H9 (cell line): ENCODE measurements at regions not wholly inside any gene's neighbourhood (a gene's known extent, or its start where the extent isn't known, plus 50 kb on each side); places are given as distances from the start of the nearest gene placed in this dataset.

ENCODE experiments used
- DNase-seq: peaks from one replicate; pipeline ENCODE4 v3.0.0-alpha.2; 2017
- H2AFZ ChIP-seq: one replicate; pipeline ENCODE4 v1.6.1; 2013; ENCODE audit warnings: mild to moderate bottlenecking, low read length, control low read depth, moderate library complexity
- H2AK5ac ChIP-seq: 2 replicates; pipeline ENCODE4 v1.6.1; 2013; ENCODE audit warnings: low read length, control low read depth, mixed read lengths; ENCODE audit not compliant: insufficient read length
- H2BK120ac ChIP-seq: one replicate; pipeline ENCODE4 v1.6.1; 2013; ENCODE audit warnings: low read depth, mild to moderate bottlenecking, low read length, control low read depth, inconsistent platforms; ENCODE audit not compliant: poor library complexity, severe bottlenecking
- H2BK12ac ChIP-seq: 2 replicates; pipeline ENCODE4 v1.6.1; 2013; ENCODE audit warnings: low read length, control low read depth, mixed read lengths, low read depth; ENCODE audit not compliant: insufficient read length
- H2BK15ac ChIP-seq: 2 replicates; pipeline ENCODE4 v1.6.1; 2013; ENCODE audit warnings: low read depth, low read length, control low read depth
- H2BK20ac ChIP-seq: one replicate; pipeline ENCODE4 v1.6.1; 2013; ENCODE audit warnings: low read depth, mild to moderate bottlenecking, low read length, control low read depth, inconsistent platforms; ENCODE audit not compliant: poor library complexity, severe bottlenecking
- H2BK5ac ChIP-seq: 2 replicates; pipeline ENCODE4 v1.6.1; 2013; ENCODE audit warnings: low read length, control low read depth, mixed read lengths; ENCODE audit not compliant: insufficient read length
- H3K14ac ChIP-seq: 2 replicates; pipeline ENCODE4 v1.6.1; 2013; ENCODE audit warnings: low read length, control low read depth; ENCODE audit not compliant: insufficient read depth
- H3K18ac ChIP-seq: 2 replicates; pipeline ENCODE4 v1.6.1; 2013; ENCODE audit warnings: low read depth, mild to moderate bottlenecking, mixed read lengths, low read length, control low read depth; ENCODE audit not compliant: insufficient read length
- H3K23ac ChIP-seq: 2 replicates; pipeline ENCODE4 v1.6.1; 2013; ENCODE audit warnings: low read length, control low read depth, mixed read lengths, low read depth; ENCODE audit not compliant: insufficient read length
- H3K23me2 ChIP-seq: 2 replicates; pipeline ENCODE4 v1.6.1; 2013; ENCODE audit warnings: low read depth, mild to moderate bottlenecking, mixed read lengths, low read length, control low read depth; ENCODE audit not compliant: insufficient read length, poor library complexity, severe bottlenecking
- H3K27ac ChIP-seq: 2 replicates; pipeline ENCODE4 v1.5.1; 2013; ENCODE audit warnings: low read length, control low read depth, mixed read lengths, low read depth; ENCODE audit not compliant: insufficient read length
- H3K27me3 ChIP-seq: 2 replicates; pipeline ENCODE4 v1.6.1; 2013; ENCODE audit warnings: low read length, control low read depth, inconsistent platforms; ENCODE audit not compliant: insufficient read depth
- H3K4ac ChIP-seq: 2 replicates; pipeline ENCODE4 v1.6.1; 2013; ENCODE audit warnings: low read depth, mild to moderate bottlenecking, control low read depth, inconsistent platforms, low read length, moderate library complexity
- H3K4me1 ChIP-seq: 2 replicates; pipeline ENCODE4 v1.6.1; 2013; ENCODE audit warnings: low read length, control low read depth, inconsistent platforms; ENCODE audit not compliant: insufficient read depth
- H3K4me2 ChIP-seq: 2 replicates; pipeline ENCODE4 v1.6.1; 2013; ENCODE audit warnings: low read length, control low read depth, mixed read lengths; ENCODE audit not compliant: insufficient read length, insufficient read depth
- H3K56ac ChIP-seq: 2 replicates; pipeline ENCODE4 v1.6.1; 2013; ENCODE audit warnings: low read depth, mild to moderate bottlenecking, mixed read lengths, low read length, control low read depth; ENCODE audit not compliant: insufficient read length
- H3K79me1 ChIP-seq: 2 replicates; pipeline ENCODE4 v1.6.1; 2013; ENCODE audit warnings: low read depth, mild to moderate bottlenecking, moderate library complexity, low read length, control low read depth, inconsistent platforms; ENCODE audit not compliant: insufficient read depth, poor library complexity, severe bottlenecking
- H3K79me2 ChIP-seq: 2 replicates; pipeline ENCODE4 v1.6.1; 2013; ENCODE audit warnings: low read length, control low read depth, inconsistent platforms; ENCODE audit not compliant: insufficient read depth
- H3K9ac ChIP-seq: 2 replicates; pipeline ENCODE4 v1.6.1; 2013; ENCODE audit warnings: low read length, control low read depth, mixed read lengths; ENCODE audit not compliant: insufficient read length; ENCODE audit errors: extremely low read depth
- H3K9me3 ChIP-seq: one replicate; pipeline ENCODE4 v1.6.1; 2013; ENCODE audit warnings: low read depth, low read length, inconsistent platforms; ENCODE audit not compliant: control insufficient read depth
- H3T11ph ChIP-seq: one replicate; pipeline ENCODE4 v1.6.1; 2013; ENCODE audit warnings: mild to moderate bottlenecking, low read length, control low read depth, inconsistent platforms
- H4K20me1 ChIP-seq: one replicate; pipeline ENCODE4 v1.6.1; 2013; ENCODE audit not compliant: control insufficient read depth, insufficient read length, insufficient read depth
- H4K5ac ChIP-seq: 2 replicates; pipeline ENCODE4 v1.6.1; 2013; ENCODE audit warnings: low read depth, mild to moderate bottlenecking, mixed read lengths, low read length, control low read depth; ENCODE audit not compliant: insufficient read length
- H4K8ac ChIP-seq: replicated peaks from 2 replicates; pipeline ENCODE4 v1.6.1; 2013; ENCODE audit warnings: low read length, control low read depth, mixed read lengths, low read depth; ENCODE audit not compliant: insufficient read length
- H4K91ac ChIP-seq: 2 replicates; pipeline ENCODE4 v1.6.1; 2013; ENCODE audit warnings: low read depth, mild to moderate bottlenecking, moderate library complexity, mixed read lengths, low read length, control low read depth; ENCODE audit not compliant: insufficient read length
- H3K27ac Mint-ChIP-seq, 3 experiments: 2 replicates in 2 of 3; 3 replicates in 1 of 3; pipeline ENCODE4 v1.8.0; 2020 to 2021; ENCODE audit warnings: mixed read lengths in 3 of 3, mild to moderate bottlenecking in 1 of 3, moderate library complexity in 1 of 3
- H3K27me3 Mint-ChIP-seq: 2 replicates; pipeline ENCODE4 v1.8.0; 2021; ENCODE audit warnings: low read depth, mild to moderate bottlenecking, moderate library complexity, mixed read lengths
- H3K36me3 Mint-ChIP-seq, 3 experiments: 2 replicates in 2 of 3; 3 replicates in 1 of 3; pipeline ENCODE4 v1.8.0; 2020 to 2021; ENCODE audit warnings: low read depth in 3 of 3, mixed read lengths in 3 of 3; ENCODE audit not compliant: insufficient read depth in 1 of 3
- H3K4me1 Mint-ChIP-seq, 2 experiments: 2 replicates each; pipeline ENCODE4 v1.8.0; 2020; ENCODE audit warnings: mixed read lengths in 2 of 2
- H3K4me3 Mint-ChIP-seq, 2 experiments: 2 replicates in 1 of 2; 3 replicates in 1 of 2; pipeline ENCODE4 v1.8.0; 2020 to 2021; ENCODE audit warnings: mild to moderate bottlenecking in 2 of 2, mixed read lengths in 2 of 2, moderate library complexity in 1 of 2
- H3K9me3 Mint-ChIP-seq, 2 experiments: 2 replicates in 1 of 2; 3 replicates in 1 of 2; pipeline ENCODE4 v1.8.0; 2020; ENCODE audit warnings: mild to moderate bottlenecking in 2 of 2, mixed read lengths in 2 of 2, moderate library complexity in 1 of 2
- CTCF ChIP-seq: fragments of 200-600 bp; sonication (generic); conservative IDR thresholded peaks from 3 replicates; pipeline ENCODE4 v1.8.0; 2021; ENCODE audit warnings: antibody characterized with exemption, mild to moderate bottlenecking
- WGBS: extraction: QIAGEN DNeasy Blood & Tissue Kit; methylation state at CpG from one replicate; pipeline ENCODE4 v1.1.7; 2013; ENCODE audit warnings: missing lambda C conversion rate, low lambda C conversion rate, mixed read lengths; ENCODE audit not compliant: insufficient read length; ENCODE audit errors: extremely low coverage; 5-methylcytosine and 5-hydroxymethylcytosine counted together

GRCh38 chr14:27916326-27916725 lies 850.3 kb upstream of the FOXG1 start:
- no peak overlapping the region for H2BK5ac ChIP-seq
- H3K4me1 Mint-ChIP-seq: peaks cover 5 to 6% of the 10 kb centered on the region in 2 experiments; a peak in 3 of 4 replicates
- WGBS: no CpG with 5 or more reads among the region's 3 CpGs

More at GRCh38 chr14:27916326-27916725, 850.3 kb upstream of the FOXG1 start:
- no peak overlapping the region for H2BK20ac ChIP-seq
- no peak overlapping the region for H2BK12ac ChIP-seq
- no peak overlapping the region for H3K23ac ChIP-seq
- no peak for TF ChIP-seq CTCF
- H3K4ac ChIP-seq: no peak overlapping the region
- no peak overlapping the region for H3K27ac ChIP-seq
- no peak overlapping the region for H3K18ac ChIP-seq
- no peak overlapping the region for H3K14ac ChIP-seq
- no peak overlapping the region for H3K4me3 Mint-ChIP-seq
- H3K23me2 ChIP-seq: no peaks in the 10 kb centered on the region
- H3K9me3 Mint-ChIP-seq: peaks cover 3% of the 10 kb centered on the region in 2 experiments; a peak in 4 of 5 replicates
- no peak overlapping the region for H3T11ph ChIP-seq
- H3K27me3 Mint-ChIP-seq: no peaks in the 10 kb centered on the region
- H3K9ac ChIP-seq: no peak overlapping the region
- no peak overlapping the region for H2AFZ ChIP-seq
- no peaks in the 10 kb centered on the region for H3K27me3 ChIP-seq
- no peak for DNase-seq
- no peaks in the 10 kb centered on the region for H4K20me1 ChIP-seq
- no peak overlapping the region for H2BK15ac ChIP-seq
- no peak overlapping the region for H3K56ac ChIP-seq
- H3K4me2 ChIP-seq: no peak overlapping the region
- no peak overlapping the region for H4K8ac ChIP-seq
- H4K91ac ChIP-seq: no peak overlapping the region
- no peaks in the 10 kb centered on the region for H3K4me1 ChIP-seq
- no peak overlapping the region for H3K27ac Mint-ChIP-seq
- no peak overlapping the region for H4K5ac ChIP-seq
- no peaks in the 10 kb centered on the region for H3K79me1 ChIP-seq
- H3K9me3 ChIP-seq: no peaks in the 10 kb centered on the region
- H2BK120ac ChIP-seq: no peak overlapping the region
- H3K36me3 Mint-ChIP-seq: peaks cover 0 to 3% (median 2%) of the 10 kb centered on the region in 3 experiments; a peak in 3 of 7 replicates
- no peak overlapping the region for H2AK5ac ChIP-seq
- no peaks in the 10 kb centered on the region for H3K79me2 ChIP-seq
